RPMI7951 (cell line): ENCODE measurements at regions not wholly inside any gene's neighbourhood (a gene's known extent, or its start where the extent isn't known, plus 50 kb on each side); places are given as distances from the start of the nearest gene placed in this dataset.

Experiments
- DNase-seq: peaks from one replicate; pipeline ENCODE4 v3.0.0-alpha.2; 2012; ENCODE audit warnings: low read depth

- no peak for DNase-seq
Observed at GRCh38 chr15:61682891-61683735, 377.1 kb downstream of the VPS13C start.

- no peak for DNase-seq
Observed at GRCh38 chr15:61681676-61682075, 378.6 kb downstream of the VPS13C start.

- DNase-seq = no peak
Observed at GRCh38 chr15:61681038-61681418, 379.2 kb downstream of the VPS13C start.

- DNase-seq = no peak
Observed at GRCh38 chr15:61680260-61681037, 379.8 kb downstream of the VPS13C start.

GRCh38 chr15:61671736-61672135, 388.5 kb downstream of the VPS13C start:
- DNase-seq = no peak

GRCh38 chr15:61668444-61668843, 391.8 kb downstream of the VPS13C start:
- no peak for DNase-seq

- DNase-seq = no peak
Observed at GRCh38 chr15:61661791-61662190, 398.5 kb downstream of the VPS13C start.

- no peak for DNase-seq
Observed at GRCh38 chr15:61660579-61660978, 399.7 kb downstream of the VPS13C start.

GRCh38 chr15:61659566-61660190, 400.6 kb downstream of the VPS13C start:
- DNase-seq = no peak

- DNase-seq = no peak
Observed at GRCh38 chr15:61657461-61657860, 402.8 kb downstream of the VPS13C start.

GRCh38 chr15:61656391-61656790, 403.9 kb downstream of the VPS13C start:
- DNase-seq = no peak

GRCh38 chr15:61655881-61656280, 404.4 kb downstream of the VPS13C start:
- no peak for DNase-seq

GRCh38 chr15:61654918-61655317, 405.3 kb downstream of the VPS13C start:
- DNase-seq = no peak

- DNase-seq = no peak
Observed at GRCh38 chr15:61654002-61654740, 406.1 kb downstream of the VPS13C start.

GRCh38 chr15:61653110-61653509, 407.1 kb downstream of the VPS13C start:
- DNase-seq = peak; percentile 24

- no peak for DNase-seq
Observed at GRCh38 chr15:61651267-61651666, 409.0 kb downstream of the VPS13C start.

GRCh38 chr15:61649046-61649445, 411.2 kb downstream of the VPS13C start:
- DNase-seq = no peak

GRCh38 chr15:61644550-61644949, 415.4 kb upstream of the RORA start:
- DNase-seq = no peak

- no peak for DNase-seq
Observed at GRCh38 chr15:61641645-61642044, 412.5 kb upstream of the RORA start.

- no peak for DNase-seq
Observed at GRCh38 chr15:61640756-61641155, 411.7 kb upstream of the RORA start.

- DNase-seq = no peak
Observed at GRCh38 chr15:61639491-61639890, 410.4 kb upstream of the RORA start.

- no peak for DNase-seq
Observed at GRCh38 chr15:61634837-61635236, 405.7 kb upstream of the RORA start.
